HEK293 (cell line): ENCODE measurements at regions not wholly inside any gene's neighbourhood (a gene's known extent, or its start where the extent isn't known, plus 50 kb on each side); places are given as distances from the start of the nearest gene placed in this dataset.

ENCODE experiments used
- CTCF ChIA-PET: fragments of 350-600 bp; formaldehyde crosslinking; extraction: SDS; loops from one replicate; lab custom pipeline; 2021; ENCODE audit warnings: antibody characterized with exemption; lab: Yijun Ruan, JAX
- POLR2A ChIA-PET: fragments of 300-600 bp; formaldehyde crosslinking; extraction: SDS; loops from one replicate; lab custom pipeline; 2020; ENCODE audit warnings: antibody characterized with exemption, inconsistent platforms; lab: Yijun Ruan, JAX
- H3K27ac ChIP-seq: fragments of 200-500 bp; sonication (Bioruptor generic); 2 replicates; pipeline ENCODE4 v1.5.1; 2014; ENCODE audit warnings: low read depth, low read length, control low read depth, inconsistent platforms; ENCODE audit errors: extremely low read depth
- H3K36me3 ChIP-seq, 2 experiments: fragments of 200-500 bp in 1 of 2; sonication (Bioruptor generic) in 1 of 2; 1 replicate in 1 of 2; 2 replicates in 1 of 2; pipeline ENCODE4 v1.5.1; 2014 to 2017; ENCODE audit warnings: inconsistent platforms in 2 of 2, low read length in 2 of 2; ENCODE audit not compliant: control insufficient read depth in 2 of 2, insufficient read depth in 1 of 2
- H3K4me1 ChIP-seq: fragments of 200-500 bp; sonication (Bioruptor generic); 2 replicates; pipeline ENCODE4 v1.5.1; 2014; ENCODE audit warnings: mild to moderate bottlenecking, low read length, inconsistent platforms; ENCODE audit not compliant: control insufficient read depth, insufficient read depth
- H3K4me3 ChIP-seq: 2 replicates; pipeline ENCODE4 v1.5.1; 2011; ENCODE audit warnings: low read depth, mild to moderate bottlenecking, control low read depth, low read length, moderate library complexity
- H3K9me3 ChIP-seq: fragments of 200-500 bp; sonication (Bioruptor generic); 2 replicates; pipeline ENCODE4 v1.5.1; 2014; ENCODE audit warnings: low read depth, low read length, inconsistent platforms; ENCODE audit not compliant: control insufficient read depth, insufficient read depth
- EGR2 ChIP-seq: fragments of 450-650 bp; formaldehyde crosslinking; IDR thresholded peaks from 2 replicates; pipeline ENCODE4 v1.5.1; 2016; ENCODE audit warnings: low read depth, missing biosample characterization, missing genetic modification characterization
- HOXD13 ChIP-seq: sonication (generic); formaldehyde crosslinking; IDR thresholded peaks from 2 replicates; pipeline ENCODE4 v1.8.0; 2022; ENCODE audit warnings: missing genetic modification reagents, borderline replicate concordance
- INSM2 ChIP-seq: fragments of 450-650 bp; formaldehyde crosslinking; IDR thresholded peaks from 2 replicates; pipeline ENCODE4 v1.5.1; 2016; ENCODE audit warnings: missing biosample characterization, missing genetic modification characterization
- KLF10 ChIP-seq: fragments of 450-650 bp; IDR thresholded peaks from 2 replicates; pipeline ENCODE4 v1.5.1; 2018; ENCODE audit warnings: missing biosample characterization, mild to moderate bottlenecking, missing genetic modification characterization
- MEIS1 ChIP-seq: sonication (generic); formaldehyde crosslinking; IDR thresholded peaks from 2 replicates; pipeline ENCODE4 v1.8.1; 2022; ENCODE audit warnings: missing genetic modification reagents, mild to moderate bottlenecking, borderline replicate concordance
- MYNN ChIP-seq: fragments of 450-650 bp; formaldehyde crosslinking; IDR thresholded peaks from 2 replicates; pipeline ENCODE4 v1.5.1; 2016; ENCODE audit warnings: missing biosample characterization, missing genetic modification characterization, borderline replicate concordance
- PRDM6 ChIP-seq: fragments of 450-650 bp; formaldehyde crosslinking; IDR thresholded peaks from 2 replicates; pipeline ENCODE4 v1.5.1; 2017; ENCODE audit warnings: missing biosample characterization, missing genetic modification characterization
- REPIN1 ChIP-seq: fragments of 450-650 bp; formaldehyde crosslinking; IDR thresholded peaks from 2 replicates; pipeline ENCODE4 v1.5.1; 2017; ENCODE audit warnings: missing biosample characterization, missing genetic modification characterization, low read depth
- SCRT2 ChIP-seq: fragments of 450-650 bp; formaldehyde crosslinking; IDR thresholded peaks from 2 replicates; pipeline ENCODE4 v1.5.1; 2016; ENCODE audit warnings: missing biosample characterization, missing genetic modification characterization
- TCF7L2 ChIP-seq: IDR thresholded peaks from 2 replicates; pipeline ENCODE4 v1.6.1; 2011; ENCODE audit warnings: low read depth, mild to moderate bottlenecking, inconsistent platforms, low read length, moderate library complexity, borderline replicate concordance
- ZFP3 ChIP-seq: fragments of 450-650 bp; formaldehyde crosslinking; IDR thresholded peaks from 2 replicates; pipeline ENCODE4 v1.5.1; 2016; ENCODE audit warnings: low read depth, missing biosample characterization, missing genetic modification characterization
- ZFP37 ChIP-seq: fragments of 450-650 bp; formaldehyde crosslinking; IDR thresholded peaks from 2 replicates; pipeline ENCODE4 v1.5.1; 2016; ENCODE audit warnings: missing biosample characterization, missing genetic modification characterization
- ZIC2 ChIP-seq: fragments of 450-650 bp; formaldehyde crosslinking; IDR thresholded peaks from 2 replicates; pipeline ENCODE4 v1.5.1; 2016; ENCODE audit warnings: missing biosample characterization, missing genetic modification characterization
- ZNF114 ChIP-seq: fragments of 450-650 bp; formaldehyde crosslinking; IDR thresholded peaks from 2 replicates; pipeline ENCODE4 v1.5.0; 2017; ENCODE audit warnings: missing biosample characterization, missing genetic modification characterization
- ZNF223 ChIP-seq: fragments of 450-650 bp; formaldehyde crosslinking; IDR thresholded peaks from 2 replicates; pipeline ENCODE4 v1.5.1; 2016; ENCODE audit warnings: missing biosample characterization, missing genetic modification characterization
- ZNF239 ChIP-seq: fragments of 450-650 bp; formaldehyde crosslinking; IDR thresholded peaks from 2 replicates; pipeline ENCODE4 v1.5.1; 2016; ENCODE audit warnings: missing biosample characterization, missing genetic modification characterization
- ZNF335 ChIP-seq: fragments of 450-650 bp; formaldehyde crosslinking; conservative IDR thresholded peaks from 2 replicates; pipeline ENCODE4 v1.5.1; 2016; ENCODE audit warnings: missing biosample characterization, missing genetic modification characterization
- ZNF354C ChIP-seq: fragments of 450-650 bp; formaldehyde crosslinking; IDR thresholded peaks from 2 replicates; pipeline ENCODE4 v1.5.1; 2016; ENCODE audit warnings: missing biosample characterization, missing genetic modification characterization, low read depth, borderline replicate concordance
- ZNF37A ChIP-seq: fragments of 450-650 bp; IDR thresholded peaks from 2 replicates; pipeline ENCODE4 v1.5.1; 2018; ENCODE audit warnings: missing biosample characterization, missing genetic modification characterization
- ZNF426 ChIP-seq: fragments of 450-650 bp; formaldehyde crosslinking; IDR thresholded peaks from 2 replicates; pipeline ENCODE4 v1.5.1; 2017; ENCODE audit warnings: missing biosample characterization, missing genetic modification characterization, mild to moderate bottlenecking, inconsistent platforms, moderate library complexity
- ZNF558 ChIP-seq: fragments of 450-650 bp; formaldehyde crosslinking; IDR thresholded peaks from 2 replicates; pipeline ENCODE4 v1.5.1; 2016; ENCODE audit warnings: missing biosample characterization, missing genetic modification characterization
- ZNF571 ChIP-seq: fragments of 450-650 bp; formaldehyde crosslinking; IDR thresholded peaks from 2 replicates; pipeline ENCODE4 v1.5.0; 2017; ENCODE audit warnings: missing biosample characterization, missing genetic modification characterization
- ZNF768 ChIP-seq: fragments of 450-650 bp; formaldehyde crosslinking; IDR thresholded peaks from 2 replicates; pipeline ENCODE4 v1.5.1; 2018; ENCODE audit warnings: missing biosample characterization, mild to moderate bottlenecking, missing genetic modification characterization
- ZSCAN23 ChIP-seq: fragments of 450-650 bp; formaldehyde crosslinking; IDR thresholded peaks from 2 replicates; pipeline ENCODE4 v1.5.1; 2016; ENCODE audit warnings: missing biosample characterization, missing genetic modification characterization
- TF ChIP-seq, protein P1 (sequence below): fragments of 450-650 bp; formaldehyde crosslinking; IDR thresholded peaks from 2 replicates; pipeline ENCODE4 v1.5.1; 2016; ENCODE audit warnings: missing biosample characterization, missing genetic modification characterization
- TF ChIP-seq, protein P2 (sequence below): fragments of 450-650 bp; formaldehyde crosslinking; IDR thresholded peaks from 2 replicates; pipeline ENCODE4 v1.5.1; 2017; ENCODE audit warnings: missing biosample characterization, missing genetic modification characterization

DNA sequence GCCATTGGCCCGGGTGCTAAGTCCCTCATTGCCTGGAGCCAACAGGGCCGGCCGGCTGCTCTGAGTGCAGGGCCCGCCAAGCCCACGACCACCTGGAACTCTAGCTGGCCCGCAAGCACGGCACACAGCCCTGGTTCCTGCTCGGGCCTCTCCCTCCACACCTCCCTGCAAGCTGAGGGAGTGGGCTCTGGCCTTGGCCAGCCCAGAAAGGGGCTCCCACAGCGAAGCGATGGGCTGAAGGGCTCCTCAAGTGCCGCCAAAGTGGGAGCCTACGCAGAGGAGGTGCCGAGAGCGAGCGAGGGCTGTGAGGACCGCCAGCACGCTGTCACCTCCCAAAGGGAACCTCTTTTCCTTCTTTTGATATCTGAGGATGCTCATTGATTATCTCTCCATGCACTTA, 283.4 kb downstream of the PRDM2 start (continued):
- TF ChIP-seq, protein P1, sequence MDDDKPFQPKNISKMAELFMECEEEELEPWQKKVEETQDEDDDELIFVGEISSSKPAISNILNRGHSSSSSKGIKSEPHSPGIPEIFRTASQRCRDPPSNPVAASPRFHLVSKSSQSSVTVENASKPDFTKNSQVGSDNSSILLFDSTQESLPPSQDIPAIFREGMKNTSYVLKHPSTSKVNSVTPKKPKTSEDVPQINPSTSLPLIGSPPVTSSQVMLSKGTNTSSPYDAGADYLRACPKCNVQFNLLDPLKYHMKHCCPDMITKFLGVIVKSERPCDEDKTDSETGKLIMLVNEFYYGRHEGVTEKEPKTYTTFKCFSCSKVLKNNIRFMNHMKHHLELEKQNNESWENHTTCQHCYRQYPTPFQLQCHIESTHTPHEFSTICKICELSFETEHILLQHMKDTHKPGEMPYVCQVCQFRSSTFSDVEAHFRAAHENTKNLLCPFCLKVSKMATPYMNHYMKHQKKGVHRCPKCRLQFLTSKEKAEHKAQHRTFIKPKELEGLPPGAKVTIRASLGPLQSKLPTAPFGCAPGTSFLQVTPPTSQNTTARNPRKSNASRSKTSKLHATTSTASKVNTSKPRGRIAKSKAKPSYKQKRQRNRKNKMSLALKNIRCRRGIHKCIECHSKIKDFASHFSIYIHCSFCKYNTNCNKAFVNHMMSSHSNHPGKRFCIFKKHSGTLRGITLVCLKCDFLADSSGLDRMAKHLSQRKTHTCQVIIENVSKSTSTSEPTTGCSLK (tag by site-specific recombination) = no peak
- TF ChIP-seq MYNN (tag by site-specific recombination) = no peak
- no peak for TF ChIP-seq PRDM6 (tag by site-specific recombination)
- TF ChIP-seq REPIN1 = no peak
- TF ChIP-seq ZIC2 (tag by site-specific recombination) = no peak
- no peak for TF ChIP-seq EGR2
- no peak for TF ChIP-seq MEIS1 (CRISPR knock-in tag)
- no peak for TF ChIP-seq ZSCAN23 (tag by site-specific recombination)
- TF ChIP-seq ZNF768 (tag by site-specific recombination) = no peak
- TF ChIP-seq KLF10 (tag by site-specific recombination) = no peak
- TF ChIP-seq, all 188 proteins: peak for 0

GRCh38 chr1:13990939-13991338, 291.0 kb downstream of the PRDM2 start:
- ChIA-PET POLR2A (no interaction called here), CTCF (no interaction called here)

GRCh38 chr1:13992489-13993285, 292.7 kb downstream of the PRDM2 start:
- H3K36me3 ChIP-seq = no peaks in the 10 kb centered on the region
- H3K9me3 ChIP-seq = no peaks in the 10 kb centered on the region
- no peak overlapping the region for H3K4me3 ChIP-seq
- H3K27ac ChIP-seq = no peak overlapping the region
- POLR2A ChIA-PET = no interaction called here
- CTCF ChIA-PET = interaction anchor here (1.2 kb wide), 1 partner anchor 11 kb away, joined by 3 read pairs; no protein-coding TSS in a partner anchor
- H3K4me1 ChIP-seq = no peaks in the 10 kb centered on the region
- no peak for TF ChIP-seq ZNF37A (tag by site-specific recombination)
- TF ChIP-seq ZNF558 (tag by site-specific recombination) = no peak
- no peak for TF ChIP-seq ZNF239 (tag by site-specific recombination)
- TF ChIP-seq KLF10 (tag by site-specific recombination) = no peak
- TF ChIP-seq INSM2 (tag by site-specific recombination) = no peak
- no peak for TF ChIP-seq HOXD13 (CRISPR knock-in tag)
- TF ChIP-seq ZNF335 (tag by site-specific recombination) = no peak
- TF ChIP-seq ZNF426 = no peak
- TF ChIP-seq, protein P2, sequence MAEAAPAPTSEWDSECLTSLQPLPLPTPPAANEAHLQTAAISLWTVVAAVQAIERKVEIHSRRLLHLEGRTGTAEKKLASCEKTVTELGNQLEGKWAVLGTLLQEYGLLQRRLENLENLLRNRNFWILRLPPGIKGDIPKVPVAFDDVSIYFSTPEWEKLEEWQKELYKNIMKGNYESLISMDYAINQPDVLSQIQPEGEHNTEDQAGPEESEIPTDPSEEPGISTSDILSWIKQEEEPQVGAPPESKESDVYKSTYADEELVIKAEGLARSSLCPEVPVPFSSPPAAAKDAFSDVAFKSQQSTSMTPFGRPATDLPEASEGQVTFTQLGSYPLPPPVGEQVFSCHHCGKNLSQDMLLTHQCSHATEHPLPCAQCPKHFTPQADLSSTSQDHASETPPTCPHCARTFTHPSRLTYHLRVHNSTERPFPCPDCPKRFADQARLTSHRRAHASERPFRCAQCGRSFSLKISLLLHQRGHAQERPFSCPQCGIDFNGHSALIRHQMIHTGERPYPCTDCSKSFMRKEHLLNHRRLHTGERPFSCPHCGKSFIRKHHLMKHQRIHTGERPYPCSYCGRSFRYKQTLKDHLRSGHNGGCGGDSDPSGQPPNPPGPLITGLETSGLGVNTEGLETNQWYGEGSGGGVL (tag by site-specific recombination) = no peak
- no peak for TF ChIP-seq ZNF354C (tag by site-specific recombination)
- no peak for TF ChIP-seq REPIN1
- TF ChIP-seq ZFP37 (tag by site-specific recombination) = no peak
- no peak for TF ChIP-seq ZNF114 (tag by site-specific recombination)
- no peak for TF ChIP-seq ZFP3 (tag by site-specific recombination)

More at GRCh38 chr1:13990939-13991338, 291.0 kb downstream of the PRDM2 start:
- Histone ChIP-seq H3K27ac (no peak overlapping the region), H3K36me3 (no peaks in the 10 kb centered on the region), H3K9me3 (no peaks in the 10 kb centered on the region), H3K4me3 (no peak overlapping the region), H3K4me1 (no peaks in the 10 kb centered on the region)
- no peak for TF ChIP-seq ZNF571
- TF ChIP-seq EGR2 = no peak
- no peak for TF ChIP-seq TCF7L2
- no peak for TF ChIP-seq ZNF223 (tag by site-specific recombination)
- TF ChIP-seq SCRT2 (tag by site-specific recombination) = no peak
